ENCODE measurements at regions not wholly inside any gene's neighbourhood (a gene's known extent, or its start where the extent isn't known, plus 50 kb on each side); places are given as distances from the start of the nearest gene placed in this dataset.

DNA sequence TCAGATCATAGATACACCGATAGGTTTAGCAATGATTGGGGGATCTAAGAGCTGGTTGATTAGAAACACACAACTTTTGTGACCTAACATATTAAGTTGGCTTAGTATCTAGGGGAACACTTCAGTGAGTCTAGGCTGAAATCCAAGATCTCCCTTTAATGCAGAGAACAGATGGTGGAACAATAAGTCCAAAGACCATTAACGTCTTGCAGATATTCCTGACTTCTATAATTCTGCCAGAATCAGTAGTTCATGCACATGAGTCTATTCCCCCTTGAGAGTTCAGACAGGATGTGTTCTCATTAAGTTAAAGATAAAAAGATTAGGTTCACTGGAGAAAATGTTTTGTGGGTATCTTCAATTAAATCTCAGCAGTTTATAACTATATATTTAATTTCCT lies 506.5 kb downstream of the TSN start:
- H3K9me3 ChIP-seq (ENCODE audit: control insufficient read depth, insufficient read depth, low read length) = no peaks in the 10 kb centered on the region
- TF ChIP-seq, protein P1, sequence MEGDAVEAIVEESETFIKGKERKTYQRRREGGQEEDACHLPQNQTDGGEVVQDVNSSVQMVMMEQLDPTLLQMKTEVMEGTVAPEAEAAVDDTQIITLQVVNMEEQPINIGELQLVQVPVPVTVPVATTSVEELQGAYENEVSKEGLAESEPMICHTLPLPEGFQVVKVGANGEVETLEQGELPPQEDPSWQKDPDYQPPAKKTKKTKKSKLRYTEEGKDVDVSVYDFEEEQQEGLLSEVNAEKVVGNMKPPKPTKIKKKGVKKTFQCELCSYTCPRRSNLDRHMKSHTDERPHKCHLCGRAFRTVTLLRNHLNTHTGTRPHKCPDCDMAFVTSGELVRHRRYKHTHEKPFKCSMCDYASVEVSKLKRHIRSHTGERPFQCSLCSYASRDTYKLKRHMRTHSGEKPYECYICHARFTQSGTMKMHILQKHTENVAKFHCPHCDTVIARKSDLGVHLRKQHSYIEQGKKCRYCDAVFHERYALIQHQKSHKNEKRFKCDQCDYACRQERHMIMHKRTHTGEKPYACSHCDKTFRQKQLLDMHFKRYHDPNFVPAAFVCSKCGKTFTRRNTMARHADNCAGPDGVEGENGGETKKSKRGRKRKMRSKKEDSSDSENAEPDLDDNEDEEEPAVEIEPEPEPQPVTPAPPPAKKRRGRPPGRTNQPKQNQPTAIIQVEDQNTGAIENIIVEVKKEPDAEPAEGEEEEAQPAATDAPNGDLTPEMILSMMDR (IDR thresholded peaks at IDR 0.05) = no peak
- Mint-ChIP-seq H3K36me3 (no peaks in the 10 kb centered on the region), H3K27ac (no peak overlapping the region), H3K4me3 (no peak overlapping the region), H3K4me1 (no peaks in the 10 kb centered on the region), H3K27me3 (ENCODE audit: low read depth in 2 of 2) (no peaks in the 10 kb centered on the region), H3K9me3 (peaks cover 2 to 4% of the 10 kb centered on the region in 2 donors)
- H3K4me3 ChIP-seq (ENCODE audit: low read length) = no peak overlapping the region
- H3K27ac ChIP-seq (ENCODE audit: low read length) = no peak overlapping the region
- H3K4me1 ChIP-seq (ENCODE audit: control insufficient read depth, insufficient read depth, low read length) = no peaks in the 10 kb centered on the region
- DNase-seq (no peak), ATAC-seq (no peak)
- intact Hi-C loops (cut with micrococcal nuclease) = no loop called here
- 100% methylated on average over 1 of the region's 2 CpGs for WGBS (ENCODE audit: insufficient coverage)
- H3K27me3 ChIP-seq (ENCODE audit: control insufficient read depth, insufficient read depth, low read length) = no peaks in the 10 kb centered on the region
- H3K36me3 ChIP-seq (ENCODE audit: control insufficient read depth, insufficient read depth, low read length) = no peaks in the 10 kb centered on the region

GRCh38 chr2:122263746-122264145 lies 508.3 kb downstream of the TSN start:
- H3K4me1 ChIP-seq (ENCODE audit: control insufficient read depth, insufficient read depth, low read length) = no peaks in the 10 kb centered on the region
- H3K27me3 ChIP-seq (ENCODE audit: control insufficient read depth, insufficient read depth, low read length) = no peaks in the 10 kb centered on the region
- H3K9me3 ChIP-seq (ENCODE audit: control insufficient read depth, insufficient read depth, low read length) = no peaks in the 10 kb centered on the region
- H3K27me3 Mint-ChIP-seq (ENCODE audit: low read depth in 2 of 2) = no peaks in the 10 kb centered on the region
- 62% methylated on average over 1 of the region's 1 CpG for WGBS (ENCODE audit: insufficient coverage)
- no peaks in the 10 kb centered on the region for H3K4me1 Mint-ChIP-seq
- TF ChIP-seq, protein P1 (IDR thresholded peaks at IDR 0.05) = no peak
- H3K36me3 Mint-ChIP-seq = no peaks in the 10 kb centered on the region
- no peak overlapping the region for H3K27ac Mint-ChIP-seq
- intact Hi-C loops (cut with micrococcal nuclease) = no loop called here
- H3K36me3 ChIP-seq (ENCODE audit: control insufficient read depth, insufficient read depth, low read length) = no peaks in the 10 kb centered on the region
- H3K27ac ChIP-seq (ENCODE audit: low read length) = no peak overlapping the region
- peaks cover 0 to 2% of the 10 kb centered on the region in 2 donors for H3K9me3 Mint-ChIP-seq
- H3K4me3 Mint-ChIP-seq = no peak overlapping the region
- no peak for ATAC-seq
- H3K4me3 ChIP-seq (ENCODE audit: low read length) = no peak overlapping the region
- DNase-seq = no peak

DNA sequence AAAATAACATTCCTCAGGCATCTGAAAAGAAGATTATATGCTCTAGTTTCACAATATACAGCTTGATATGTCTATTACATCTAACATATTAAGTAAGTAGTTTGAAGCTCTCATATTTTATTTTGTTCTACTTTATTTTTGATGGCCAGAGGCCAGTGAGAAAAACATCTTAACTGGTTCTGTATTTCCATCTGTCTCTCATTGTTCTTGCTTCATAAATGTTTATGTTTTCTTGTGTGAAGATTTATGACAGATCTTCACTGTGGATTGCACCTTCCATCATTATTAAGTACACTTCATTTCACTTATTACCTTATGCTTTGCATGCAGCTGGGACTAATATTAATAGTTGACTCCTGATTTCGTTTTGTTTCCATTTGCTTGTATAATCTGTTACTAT lies 511.2 kb downstream of the TSN start:
- DNase-seq (no peak), ATAC-seq (no peak)
- Mint-ChIP-seq H3K4me3 (no peak overlapping the region), H3K4me1 (no peaks in the 10 kb centered on the region), H3K27me3 (ENCODE audit: low read depth in 2 of 2) (no peaks in the 10 kb centered on the region), H3K9me3 (peaks cover 0 to 2% of the 10 kb centered on the region in 2 donors), H3K36me3 (no peaks in the 10 kb centered on the region), H3K27ac (no peak overlapping the region)
- Histone ChIP-seq H3K4me3 (ENCODE audit: low read length) (no peak overlapping the region), H3K27ac (ENCODE audit: low read length) (no peak overlapping the region), H3K4me1 (ENCODE audit: control insufficient read depth, insufficient read depth, low read length) (no peaks in the 10 kb centered on the region), H3K27me3 (ENCODE audit: control insufficient read depth, insufficient read depth, low read length) (no peaks in the 10 kb centered on the region), H3K36me3 (ENCODE audit: control insufficient read depth, insufficient read depth, low read length) (no peaks in the 10 kb centered on the region), H3K9me3 (ENCODE audit: control insufficient read depth, insufficient read depth, low read length) (no peaks in the 10 kb centered on the region)
- WGBS (ENCODE audit: insufficient coverage) = no CpG with 5 or more reads among the region's 1 CpG
- intact Hi-C loops (cut with micrococcal nuclease) = no loop called here
- TF ChIP-seq, protein P1 (IDR thresholded peaks at IDR 0.05) = no peak

- no peaks in the 10 kb centered on the region for H3K27me3 Mint-ChIP-seq (ENCODE audit: low read depth in 2 of 2)
- Histone ChIP-seq H3K27ac (ENCODE audit: low read length) (no peak overlapping the region), H3K4me3 (ENCODE audit: low read length) (no peak overlapping the region), H3K36me3 (ENCODE audit: control insufficient read depth, insufficient read depth, low read length) (no peaks in the 10 kb centered on the region), H3K27me3 (ENCODE audit: control insufficient read depth, insufficient read depth, low read length) (no peaks in the 10 kb centered on the region), H3K9me3 (ENCODE audit: control insufficient read depth, insufficient read depth, low read length) (no peaks in the 10 kb centered on the region), H3K4me1 (ENCODE audit: control insufficient read depth, insufficient read depth, low read length) (no peaks in the 10 kb centered on the region)
- H3K9me3 Mint-ChIP-seq = peaks cover 0 to 2% of the 10 kb centered on the region in 2 donors
- ATAC-seq (no peak), DNase-seq (no peak)
- H3K4me3 Mint-ChIP-seq = no peak overlapping the region
- H3K4me1 Mint-ChIP-seq = no peaks in the 10 kb centered on the region
- no peaks in the 10 kb centered on the region for H3K36me3 Mint-ChIP-seq
- H3K27ac Mint-ChIP-seq = no peak overlapping the region
- WGBS (ENCODE audit: insufficient coverage) = 94% methylated on average over 4 of the region's 5 CpGs
- TF ChIP-seq, protein P1 (IDR thresholded peaks at IDR 0.05) = no peak
- intact Hi-C loops (cut with micrococcal nuclease) = no loop called here
These were observed 512.5 kb downstream of the TSN start for GRCh38 chr2:122267947-122268346.

All from natural killer cell (primary cell).